HPDE6-E6E7 (cell line): ENCODE measurements at regions not wholly inside any gene's neighbourhood (a gene's known extent, or its start where the extent isn't known, plus 50 kb on each side); places are given as distances from the start of the nearest gene placed in this dataset.

Experiments used
- DNase-seq: peaks from one replicate; pipeline ENCODE4 v3.0.0; 2011; ENCODE audit warnings: missing footprints; ENCODE audit errors: extremely low spot score

GRCh38 chr1:59146651-59147358 lies 150.1 kb upstream of the FGGY start:
- peak; percentile 32 for DNase-seq

GRCh38 chr1:59149435-59149834 lies 147.5 kb upstream of the FGGY start:
- no peak for DNase-seq

- DNase-seq, result peak; percentile 84
Measured at GRCh38 chr1:59150577-59151386, 146.1 kb upstream of the FGGY start.

- DNase-seq, result no peak
Measured at GRCh38 chr1:59151387-59151761, 145.5 kb upstream of the FGGY start.

- DNase-seq, result no peak
Measured at GRCh38 chr1:59151860-59152259, 145.0 kb upstream of the FGGY start.

GRCh38 chr1:59152511-59152910 lies 144.4 kb upstream of the FGGY start:
- DNase-seq, result no peak

- DNase-seq, result no peak
Measured at GRCh38 chr1:59154401-59154800, 142.5 kb upstream of the FGGY start.

GRCh38 chr1:59155351-59155750 lies 141.5 kb upstream of the FGGY start:
- DNase-seq, result no peak

GRCh38 chr1:59156051-59156450 lies 140.8 kb upstream of the FGGY start:
- DNase-seq, result no peak

- no peak for DNase-seq
Measured at GRCh38 chr1:59156526-59157199, 140.2 kb upstream of the FGGY start.

GRCh38 chr1:59158321-59158720 lies 138.6 kb upstream of the FGGY start:
- DNase-seq, result no peak

- DNase-seq, result no peak
Measured at GRCh38 chr1:59159557-59160203, 137.2 kb upstream of the FGGY start.

GRCh38 chr1:59161136-59161535 lies 135.8 kb upstream of the FGGY start:
- DNase-seq, result no peak

GRCh38 chr1:59162665-59163064 lies 134.2 kb upstream of the FGGY start:
- no peak for DNase-seq

GRCh38 chr1:59163268-59164092 lies 133.4 kb upstream of the FGGY start:
- DNase-seq, result no peak

GRCh38 chr1:59164371-59164770 lies 132.5 kb upstream of the FGGY start:
- DNase-seq, result no peak

GRCh38 chr1:59165353-59165752 lies 131.5 kb upstream of the FGGY start:
- DNase-seq, result no peak

GRCh38 chr1:59169703-59170102 lies 127.2 kb upstream of the FGGY start:
- DNase-seq, result no peak

- DNase-seq, result no peak
Measured at GRCh38 chr1:59170659-59171058, 126.2 kb upstream of the FGGY start.

- no peak for DNase-seq
Measured at GRCh38 chr1:59171788-59172187, 125.1 kb upstream of the FGGY start.

- no peak for DNase-seq
Measured at GRCh38 chr1:59172693-59173092, 124.2 kb upstream of the FGGY start.
